C4-2B (cell line): ENCODE measurements at regions not wholly inside any gene's neighbourhood (a gene's known extent, or its start where the extent isn't known, plus 50 kb on each side); places are given as distances from the start of the nearest gene placed in this dataset.
"Not testable (repeated sequence)": the region's sequence is repeated elsewhere in the genome, so short reads cannot be mapped to it uniquely, and the experiment has no call there.

ENCODE experiments used
- H3K27ac ChIP-seq: fragments of 450-650 bp; 2 replicates; pipeline ENCODE4 v1.5.1; 2017
- ZFX ChIP-seq: fragments of 450-650 bp; IDR thresholded peaks from 2 replicates; pipeline ENCODE4 v1.6.1; 2017
- TF ChIP-seq, protein P1 (sequence below): fragments of 450-650 bp; conservative IDR thresholded peaks from 2 replicates; pipeline ENCODE4 v1.5.1; 2017; ENCODE audit warnings: mild to moderate bottlenecking

DNA sequence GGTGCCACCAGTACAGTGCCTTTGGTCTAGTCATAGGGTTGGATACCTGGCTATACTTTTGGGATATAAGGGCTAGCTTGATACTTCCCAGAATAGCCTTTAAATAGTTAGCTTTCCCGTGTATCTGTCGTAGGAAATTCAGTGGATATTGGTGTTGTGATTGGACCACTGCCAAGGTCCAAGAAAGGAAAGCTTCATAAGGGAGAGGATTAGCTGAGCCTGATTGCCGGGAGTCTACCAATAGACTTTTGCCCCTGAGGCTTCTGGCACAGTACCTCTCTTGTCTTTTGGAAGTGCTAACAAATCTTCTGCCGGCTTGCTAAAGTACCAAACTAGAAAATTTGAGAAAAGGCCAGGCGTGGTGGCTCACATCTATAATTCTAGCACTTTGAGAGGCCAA lies 61.1 kb upstream of the XIST start:
- TF ChIP-seq, protein P1, sequence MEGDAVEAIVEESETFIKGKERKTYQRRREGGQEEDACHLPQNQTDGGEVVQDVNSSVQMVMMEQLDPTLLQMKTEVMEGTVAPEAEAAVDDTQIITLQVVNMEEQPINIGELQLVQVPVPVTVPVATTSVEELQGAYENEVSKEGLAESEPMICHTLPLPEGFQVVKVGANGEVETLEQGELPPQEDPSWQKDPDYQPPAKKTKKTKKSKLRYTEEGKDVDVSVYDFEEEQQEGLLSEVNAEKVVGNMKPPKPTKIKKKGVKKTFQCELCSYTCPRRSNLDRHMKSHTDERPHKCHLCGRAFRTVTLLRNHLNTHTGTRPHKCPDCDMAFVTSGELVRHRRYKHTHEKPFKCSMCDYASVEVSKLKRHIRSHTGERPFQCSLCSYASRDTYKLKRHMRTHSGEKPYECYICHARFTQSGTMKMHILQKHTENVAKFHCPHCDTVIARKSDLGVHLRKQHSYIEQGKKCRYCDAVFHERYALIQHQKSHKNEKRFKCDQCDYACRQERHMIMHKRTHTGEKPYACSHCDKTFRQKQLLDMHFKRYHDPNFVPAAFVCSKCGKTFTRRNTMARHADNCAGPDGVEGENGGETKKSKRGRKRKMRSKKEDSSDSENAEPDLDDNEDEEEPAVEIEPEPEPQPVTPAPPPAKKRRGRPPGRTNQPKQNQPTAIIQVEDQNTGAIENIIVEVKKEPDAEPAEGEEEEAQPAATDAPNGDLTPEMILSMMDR = no peak
- TF ChIP-seq ZFX = no peak
- no peak overlapping the region for H3K27ac ChIP-seq

DNA sequence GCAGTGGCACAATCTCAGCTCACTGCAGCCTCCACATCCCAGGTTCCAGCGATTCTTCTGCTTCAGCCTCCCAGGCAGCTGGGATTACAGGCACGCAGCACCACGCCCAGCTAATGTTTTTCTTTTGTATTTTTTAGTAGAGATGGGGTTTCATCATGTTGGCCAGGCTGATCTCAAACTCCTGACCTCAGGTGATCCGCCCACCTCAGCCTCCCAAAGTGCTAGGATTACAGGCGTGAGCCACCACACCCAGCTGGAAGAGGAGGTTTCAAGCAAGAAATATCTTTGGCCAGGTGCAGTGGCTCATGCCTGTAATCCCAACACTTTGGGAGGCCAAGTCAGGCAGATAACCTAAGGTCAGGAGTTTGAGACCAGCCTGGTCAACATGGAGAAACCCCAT lies 59.4 kb upstream of the XIST start:
- H3K27ac ChIP-seq = not testable (repeated sequence)

DNA sequence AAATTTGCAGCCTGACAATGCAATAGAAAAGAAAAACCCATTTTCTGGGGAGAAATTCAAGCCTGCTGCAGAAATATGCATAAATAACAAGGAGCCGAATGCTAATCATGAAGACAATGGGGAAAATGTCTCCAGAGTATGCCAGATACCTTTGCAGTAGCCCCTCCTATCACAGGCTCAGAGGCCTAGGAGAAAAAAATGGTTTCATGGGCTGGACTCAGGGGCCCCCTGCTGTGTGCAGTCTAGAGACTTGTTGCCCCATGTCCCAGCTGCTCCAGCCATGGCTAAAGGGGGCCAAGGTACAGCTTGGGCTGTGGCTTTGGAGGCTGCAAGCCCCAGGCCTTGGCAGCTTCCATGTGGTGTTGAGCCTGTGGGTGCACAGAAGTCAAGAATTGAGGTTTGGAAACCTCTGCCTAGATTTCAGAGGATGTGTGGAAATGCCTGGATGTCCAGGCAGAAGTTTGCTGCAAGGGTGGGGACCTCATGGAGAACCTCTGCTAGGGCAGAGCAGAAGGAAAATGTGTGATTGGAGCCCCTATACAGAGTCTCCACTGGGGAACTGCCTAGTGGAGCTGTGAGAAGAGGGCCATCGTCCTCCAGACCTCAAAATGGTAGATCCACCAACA lies 53.3 kb upstream of the XIST start:
- not testable (repeated sequence) for H3K27ac ChIP-seq

DNA sequence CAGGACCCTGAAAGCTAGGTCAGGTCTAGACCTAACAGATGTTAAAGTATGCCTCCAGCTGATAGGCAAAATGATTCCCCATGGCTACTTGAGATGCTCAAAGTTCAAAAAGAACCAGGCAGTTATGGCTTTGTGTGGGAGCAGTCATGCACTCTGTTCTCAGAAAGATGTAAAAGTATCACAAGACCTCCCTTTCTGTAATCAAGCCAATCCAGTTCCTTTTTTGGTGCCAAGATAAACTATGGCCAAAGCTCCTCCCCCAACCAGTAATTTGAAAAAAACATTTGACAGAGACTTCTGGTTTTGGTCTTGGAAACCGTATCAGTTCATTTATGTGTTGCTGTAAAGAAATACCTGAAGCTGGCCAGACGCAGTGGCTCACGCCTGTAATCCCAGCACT lies 51.4 kb upstream of the XIST start:
- no peak overlapping the region for H3K27ac ChIP-seq
- TF ChIP-seq, protein P1 = no peak
- no peak for TF ChIP-seq ZFX
